GM12874 (cell line): ENCODE measurements at regions not wholly inside any gene's neighbourhood (a gene's known extent, or its start where the extent isn't known, plus 50 kb on each side); places are given as distances from the start of the nearest gene placed in this dataset.

Source experiments
- TF ChIP-seq, protein P1 (sequence below): IDR thresholded peaks from 2 replicates; pipeline ENCODE4 v1.5.1; 2011; ENCODE audit warnings: low read depth, mild to moderate bottlenecking, control low read depth, low read length, moderate library complexity; ENCODE audit not compliant: insufficient read depth

DNA sequence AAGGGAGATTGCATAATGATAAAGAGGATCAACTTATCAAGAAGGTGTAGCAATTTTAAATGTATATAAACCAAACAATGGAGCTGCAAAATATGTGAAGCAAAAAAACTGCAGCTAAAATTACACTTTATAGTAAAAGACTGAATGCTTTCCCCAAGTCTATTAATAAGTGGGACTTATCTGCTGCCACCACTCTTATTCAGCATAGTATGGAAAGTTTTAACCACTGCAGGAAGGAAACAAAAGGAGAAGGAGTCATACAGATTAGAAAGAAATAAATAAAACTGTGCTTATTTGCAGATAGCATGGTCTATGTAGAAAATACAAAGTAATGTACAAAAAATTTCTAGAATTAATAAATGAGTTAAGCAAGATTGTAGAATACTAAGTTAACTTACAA is 94.1 kb upstream of the GK2 start:
- TF ChIP-seq, protein P1, sequence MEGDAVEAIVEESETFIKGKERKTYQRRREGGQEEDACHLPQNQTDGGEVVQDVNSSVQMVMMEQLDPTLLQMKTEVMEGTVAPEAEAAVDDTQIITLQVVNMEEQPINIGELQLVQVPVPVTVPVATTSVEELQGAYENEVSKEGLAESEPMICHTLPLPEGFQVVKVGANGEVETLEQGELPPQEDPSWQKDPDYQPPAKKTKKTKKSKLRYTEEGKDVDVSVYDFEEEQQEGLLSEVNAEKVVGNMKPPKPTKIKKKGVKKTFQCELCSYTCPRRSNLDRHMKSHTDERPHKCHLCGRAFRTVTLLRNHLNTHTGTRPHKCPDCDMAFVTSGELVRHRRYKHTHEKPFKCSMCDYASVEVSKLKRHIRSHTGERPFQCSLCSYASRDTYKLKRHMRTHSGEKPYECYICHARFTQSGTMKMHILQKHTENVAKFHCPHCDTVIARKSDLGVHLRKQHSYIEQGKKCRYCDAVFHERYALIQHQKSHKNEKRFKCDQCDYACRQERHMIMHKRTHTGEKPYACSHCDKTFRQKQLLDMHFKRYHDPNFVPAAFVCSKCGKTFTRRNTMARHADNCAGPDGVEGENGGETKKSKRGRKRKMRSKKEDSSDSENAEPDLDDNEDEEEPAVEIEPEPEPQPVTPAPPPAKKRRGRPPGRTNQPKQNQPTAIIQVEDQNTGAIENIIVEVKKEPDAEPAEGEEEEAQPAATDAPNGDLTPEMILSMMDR = no peak

DNA sequence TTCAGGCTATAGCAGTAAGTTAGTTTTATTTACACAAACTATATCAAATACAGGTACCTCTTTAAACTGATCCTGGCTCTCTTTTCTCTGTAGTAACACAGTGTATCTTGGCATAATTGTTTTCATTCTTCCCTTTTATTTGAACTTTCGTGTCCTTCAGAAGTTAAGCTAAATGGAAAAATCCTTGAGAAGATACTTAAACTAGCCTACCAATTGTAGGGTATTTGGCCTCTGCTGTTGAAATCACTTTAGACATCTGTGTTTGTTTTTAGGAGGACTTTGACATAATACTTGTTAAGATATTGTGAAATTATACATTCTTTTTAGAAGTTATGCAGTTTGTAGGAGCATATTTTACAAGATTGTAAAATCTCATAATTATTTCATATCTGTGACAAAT is 90.3 kb upstream of the GK2 start:
- TF ChIP-seq, protein P1 = no peak

DNA sequence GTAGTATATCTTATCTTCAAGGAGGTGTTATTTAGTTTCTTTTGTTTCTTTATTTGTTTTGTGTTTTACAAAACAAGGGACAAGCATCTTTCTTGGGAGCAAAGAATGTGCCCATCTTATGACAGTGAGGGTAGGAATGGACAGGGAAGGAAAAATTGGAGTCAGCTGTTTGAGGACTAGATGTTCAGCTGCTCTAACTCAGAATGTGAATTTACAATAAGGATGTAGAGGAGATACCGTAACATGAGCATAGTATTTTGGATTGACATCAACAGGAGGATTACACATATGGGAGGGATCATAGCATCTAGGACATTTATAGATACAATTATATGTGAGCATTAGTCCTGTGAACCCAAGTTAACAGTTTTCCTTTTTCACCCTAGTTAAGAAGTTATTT is 89.0 kb upstream of the GK2 start:
- TF ChIP-seq, protein P1 = no peak

DNA sequence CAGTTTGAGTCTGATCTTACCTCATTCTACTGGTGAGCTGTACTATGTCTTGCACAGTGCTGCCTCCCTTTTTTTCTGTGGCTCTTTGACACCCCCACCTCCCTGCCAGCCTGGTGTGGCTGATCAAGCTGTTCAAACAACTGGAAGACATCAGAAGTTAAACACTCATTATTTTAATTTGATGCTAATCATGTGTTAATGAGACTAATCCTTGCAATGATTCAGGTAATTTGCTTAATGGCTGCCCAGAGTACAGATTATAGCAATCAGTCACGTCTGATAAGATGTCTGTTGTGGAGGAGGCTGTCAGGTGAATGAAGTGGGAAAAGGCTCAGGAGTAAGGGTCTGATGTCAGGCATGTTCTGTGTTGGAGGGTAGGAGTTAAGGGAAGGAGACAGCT is 87.4 kb upstream of the GK2 start:
- TF ChIP-seq, protein P1 = no peak

DNA sequence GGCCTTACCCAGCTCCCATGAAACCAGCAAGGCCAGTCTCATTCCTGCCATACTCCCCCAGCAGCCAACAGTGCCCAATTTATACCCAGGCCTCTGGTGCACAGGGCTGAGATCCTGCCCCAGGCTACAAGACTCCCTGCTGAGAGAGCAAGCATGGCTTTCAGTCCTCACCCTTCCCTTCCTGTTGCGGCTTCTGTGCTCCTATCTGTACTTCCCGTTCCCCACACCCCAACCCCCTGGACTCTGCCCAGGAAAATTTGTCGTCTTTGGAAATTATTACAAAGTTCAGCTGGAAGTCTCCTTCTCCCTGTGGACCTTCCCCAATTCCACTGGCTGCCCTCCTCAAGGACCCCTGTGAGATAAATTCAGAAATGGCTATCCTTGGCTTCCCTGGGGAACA is 84.1 kb upstream of the GK2 start:
- TF ChIP-seq, protein P1 = no peak

DNA sequence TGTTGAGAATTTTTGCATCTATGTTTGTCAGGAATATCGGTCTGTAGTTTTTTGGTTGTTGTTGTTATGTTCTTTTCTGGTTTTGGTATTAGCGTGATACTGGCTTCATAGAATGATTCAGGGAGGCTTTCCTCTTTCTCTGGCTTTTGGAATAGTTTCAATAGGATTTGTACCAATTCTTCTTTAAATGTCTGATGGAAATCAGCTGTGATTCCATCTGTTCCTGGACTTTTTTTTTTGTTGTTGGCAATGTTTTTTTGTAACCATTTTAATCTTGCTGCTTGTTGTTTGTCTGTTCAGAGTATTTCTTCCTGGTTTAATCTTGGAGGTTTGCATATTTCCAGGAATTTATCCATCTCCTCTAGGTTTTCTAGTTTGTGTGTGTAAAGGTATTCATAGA is 81.5 kb upstream of the GK2 start:
- TF ChIP-seq, protein P1 = no peak

DNA sequence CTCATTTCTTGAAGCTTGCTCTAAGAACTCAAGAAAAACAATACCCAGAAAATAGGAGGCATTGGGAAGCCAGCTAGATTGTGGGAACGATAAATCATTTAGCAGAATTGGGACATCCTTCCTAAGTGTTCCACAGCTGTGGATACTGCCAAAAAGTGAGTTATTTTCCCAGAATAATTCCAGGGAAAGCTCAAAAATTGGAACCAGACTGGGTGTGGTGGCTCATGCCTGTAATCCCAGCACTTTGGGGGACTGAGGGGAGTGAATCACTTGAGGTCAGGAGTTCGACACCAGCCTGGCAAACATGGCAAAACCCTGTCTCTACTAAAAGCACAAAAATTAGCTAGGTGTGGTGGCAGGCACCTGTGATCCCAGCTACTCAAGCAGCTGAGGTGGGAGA is 68.2 kb upstream of the GK2 start:
- TF ChIP-seq, protein P1 = no peak

DNA sequence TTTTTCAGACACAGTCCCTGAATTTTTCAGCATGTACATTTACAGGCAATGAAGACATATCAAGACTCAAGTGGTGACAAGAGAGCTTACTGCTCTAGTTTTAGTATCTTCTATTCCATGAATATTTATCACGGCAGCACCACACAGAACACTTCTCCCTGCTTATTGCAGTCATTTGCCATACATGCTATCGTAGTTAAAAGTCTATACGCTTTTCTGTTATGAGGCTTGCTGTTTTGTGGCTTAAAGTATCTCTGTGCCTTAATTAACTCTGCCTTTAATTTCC is 65.4 kb upstream of the GK2 start:
- TF ChIP-seq, protein P1 = no peak
